Fibroblast of lung (primary cell): ENCODE measurements at regions not wholly inside any gene's neighbourhood (a gene's known extent, or its start where the extent isn't known, plus 50 kb on each side); places are given as distances from the start of the nearest gene placed in this dataset.

ENCODE experiments used
- DNase-seq, 2 donors: peaks; one replicate each; pipeline versions ENCODE4 v3.0.0 to v3.0.0-alpha.2; 2010; ENCODE audit warnings: low read depth in 2 of 2
- H2AFZ ChIP-seq: 2 replicates; pipeline ENCODE4 v1.5.1; 2012; ENCODE audit warnings: low read length, control low read depth, inconsistent platforms
- H3K27ac ChIP-seq: 2 replicates; pipeline ENCODE4 v1.5.1; 2011; ENCODE audit warnings: low read length, control low read depth; ENCODE audit not compliant: insufficient read depth
- H3K27me3 ChIP-seq: 2 replicates; pipeline ENCODE4 v1.5.1; 2011; ENCODE audit warnings: mild to moderate bottlenecking, low read length; ENCODE audit not compliant: control insufficient read depth, insufficient read depth
- H3K36me3 ChIP-seq: 2 replicates; pipeline ENCODE4 v1.5.1; 2011; ENCODE audit warnings: low read length; ENCODE audit not compliant: control insufficient read depth, insufficient read depth
- H3K4me1 ChIP-seq: 2 replicates; pipeline ENCODE4 v1.5.1; 2011; ENCODE audit warnings: low read length; ENCODE audit not compliant: control insufficient read depth, insufficient read depth; ENCODE audit errors: extremely low read depth
- H3K4me2 ChIP-seq: 2 replicates; pipeline ENCODE4 v1.5.1; 2011; ENCODE audit warnings: low read length, control low read depth; ENCODE audit not compliant: insufficient read depth; ENCODE audit errors: extremely low read depth
- H3K4me3 ChIP-seq, 4 experiments: fragments of 200-600 bp in 1 of 4; sonication (generic) in 1 of 4; replicated peaks in 1 of 4; 2 replicates each; pipeline ENCODE4 v1.5.1; 2011 to 2016; ENCODE audit warnings: low read length in 4 of 4, low read depth in 3 of 4, mild to moderate bottlenecking in 3 of 4, control low read depth in 2 of 4, inconsistent platforms in 1 of 4, mixed read lengths in 1 of 4; ENCODE audit not compliant: insufficient read depth in 1 of 4; ENCODE audit errors: control extremely low read depth in 1 of 4
- H3K79me2 ChIP-seq: 2 replicates; pipeline ENCODE4 v1.5.1; 2012; ENCODE audit warnings: mild to moderate bottlenecking, low read length, inconsistent platforms; ENCODE audit not compliant: control insufficient read depth, insufficient read depth
- H3K9ac ChIP-seq: 2 replicates; pipeline ENCODE4 v1.5.1; 2011; ENCODE audit warnings: mild to moderate bottlenecking, low read length, control low read depth; ENCODE audit not compliant: insufficient read depth
- H3K9me3 ChIP-seq: 2 replicates; pipeline ENCODE4 v1.5.1; 2012; ENCODE audit warnings: low read depth, low read length; ENCODE audit not compliant: control insufficient read depth, insufficient read depth
- H4K20me1 ChIP-seq: 2 replicates; pipeline ENCODE4 v1.5.1; 2011; ENCODE audit warnings: low read length; ENCODE audit not compliant: control insufficient read depth, insufficient read depth; ENCODE audit errors: extremely low read depth
- CTCF ChIP-seq, 2 donors: IDR thresholded peaks in 1 of 2; conservative IDR thresholded peaks in 1 of 2; 1 replicate in 1 of 2; 2 replicates in 1 of 2; pipeline ENCODE4 v1.5.1; 2011 to 2012; ENCODE audit warnings: low read length in 2 of 2, control low read depth in 1 of 2, inconsistent platforms in 1 of 2, low read depth in 1 of 2, mild to moderate bottlenecking in 1 of 2
- EZH2 ChIP-seq: IDR thresholded peaks from 2 replicates; pipeline ENCODE4 v1.5.1; 2012; ENCODE audit warnings: low read length, control low read depth, mild to moderate bottlenecking; ENCODE audit errors: missing control alignments

GRCh38 chr4:123346330-123346940, 50.2 kb upstream of the SPRY1 start:
- peak overlapping the region; percentile 38 for H2AFZ ChIP-seq
- no peaks in the 10 kb centered on the region for H3K27me3 ChIP-seq
- H3K79me2 ChIP-seq: no peaks in the 10 kb centered on the region
- TF ChIP-seq CTCF (conservative IDR thresholded peaks at IDR 0.05 in 1 of 2, IDR thresholded peaks at IDR 0.05 in 1 of 2; ENCODE audit: low read depth in 1 of 2, low read length in 2 of 2) (no peak), EZH2 (no peak)
- no peaks in the 10 kb centered on the region for H3K4me1 ChIP-seq
- H4K20me1 ChIP-seq: no peaks in the 10 kb centered on the region
- H3K4me2 ChIP-seq: no peak overlapping the region
- H3K9ac ChIP-seq: no peak overlapping the region
- no peaks in the 10 kb centered on the region for H3K9me3 ChIP-seq
- no peak overlapping the region for H3K4me3 ChIP-seq
- H3K36me3 ChIP-seq: no peaks in the 10 kb centered on the region
- DNase-seq: no peak
- no peak overlapping the region for H3K27ac ChIP-seq
